GM08714 (cell line): ENCODE measurements at regions not wholly inside any gene's neighbourhood (a gene's known extent, or its start where the extent isn't known, plus 50 kb on each side); places are given as distances from the start of the nearest gene placed in this dataset.

Experiments used
- H3K4me3 ChIP-seq: fragments of 200-500 bp; sonication (Bioruptor generic); 2 replicates; pipeline ENCODE4 v1.5.1; 2014; ENCODE audit warnings: mild to moderate bottlenecking, low read length, inconsistent platforms
- ZNF274 ChIP-seq: IDR thresholded peaks from 2 replicates; pipeline ENCODE4 v1.6.1; 2012; ENCODE audit warnings: mild to moderate bottlenecking, low read depth, low read length

DNA sequence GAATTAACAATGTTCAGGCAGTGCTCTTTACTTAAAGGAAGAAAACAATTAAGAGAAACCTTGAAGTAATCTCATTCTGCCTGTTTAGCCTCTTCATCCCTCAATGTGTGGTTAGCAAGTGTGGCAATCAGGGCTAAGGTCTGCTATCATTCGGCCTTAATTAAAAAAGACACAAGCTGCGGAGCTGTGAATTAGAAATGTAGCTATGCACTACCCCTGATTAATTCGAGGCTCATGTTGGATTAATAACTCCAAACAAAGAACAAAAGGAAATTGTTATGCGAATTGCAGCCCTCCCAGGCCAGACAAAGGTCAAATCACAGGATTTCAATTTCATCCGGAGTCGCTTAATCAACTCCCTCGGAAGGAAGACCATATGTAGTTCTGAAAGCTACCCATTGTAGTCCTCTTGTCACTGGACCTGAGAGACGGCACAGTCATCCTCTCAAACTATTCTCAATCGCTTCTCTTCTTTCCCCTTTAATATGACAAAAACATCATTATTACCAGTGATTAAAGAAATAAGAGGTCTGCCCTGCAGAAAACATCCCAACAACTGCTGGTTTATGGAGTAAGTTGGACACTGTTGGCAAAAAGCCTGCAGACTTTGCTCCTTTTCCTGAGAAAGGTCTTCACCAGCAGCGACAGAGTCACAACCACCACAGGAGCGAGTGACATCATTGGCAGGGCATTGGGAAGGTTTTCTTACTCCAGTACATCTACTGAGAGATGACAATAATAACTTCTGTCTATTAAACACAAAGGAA is 71.1 kb upstream of the SOX5 start:
- no peak for TF ChIP-seq ZNF274
- no peak overlapping the region for H3K4me3 ChIP-seq

DNA sequence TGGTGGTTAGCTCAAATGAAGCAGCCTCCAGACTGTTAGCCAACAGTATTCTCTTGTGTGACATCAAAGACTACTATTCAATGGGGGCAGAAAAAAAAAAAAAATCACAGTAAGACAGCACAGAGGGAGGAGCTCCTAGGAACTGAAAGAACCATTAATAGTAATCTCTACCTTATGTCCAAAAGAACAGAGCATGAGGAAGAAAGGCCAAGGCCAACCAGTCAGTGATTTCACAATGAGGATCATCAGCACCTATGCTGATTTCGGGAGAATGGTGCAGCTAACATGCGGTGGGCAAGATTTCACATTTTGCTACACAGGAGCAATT is 66.3 kb upstream of the SOX5 start:
- no peak overlapping the region for H3K4me3 ChIP-seq
- no peak for TF ChIP-seq ZNF274

DNA sequence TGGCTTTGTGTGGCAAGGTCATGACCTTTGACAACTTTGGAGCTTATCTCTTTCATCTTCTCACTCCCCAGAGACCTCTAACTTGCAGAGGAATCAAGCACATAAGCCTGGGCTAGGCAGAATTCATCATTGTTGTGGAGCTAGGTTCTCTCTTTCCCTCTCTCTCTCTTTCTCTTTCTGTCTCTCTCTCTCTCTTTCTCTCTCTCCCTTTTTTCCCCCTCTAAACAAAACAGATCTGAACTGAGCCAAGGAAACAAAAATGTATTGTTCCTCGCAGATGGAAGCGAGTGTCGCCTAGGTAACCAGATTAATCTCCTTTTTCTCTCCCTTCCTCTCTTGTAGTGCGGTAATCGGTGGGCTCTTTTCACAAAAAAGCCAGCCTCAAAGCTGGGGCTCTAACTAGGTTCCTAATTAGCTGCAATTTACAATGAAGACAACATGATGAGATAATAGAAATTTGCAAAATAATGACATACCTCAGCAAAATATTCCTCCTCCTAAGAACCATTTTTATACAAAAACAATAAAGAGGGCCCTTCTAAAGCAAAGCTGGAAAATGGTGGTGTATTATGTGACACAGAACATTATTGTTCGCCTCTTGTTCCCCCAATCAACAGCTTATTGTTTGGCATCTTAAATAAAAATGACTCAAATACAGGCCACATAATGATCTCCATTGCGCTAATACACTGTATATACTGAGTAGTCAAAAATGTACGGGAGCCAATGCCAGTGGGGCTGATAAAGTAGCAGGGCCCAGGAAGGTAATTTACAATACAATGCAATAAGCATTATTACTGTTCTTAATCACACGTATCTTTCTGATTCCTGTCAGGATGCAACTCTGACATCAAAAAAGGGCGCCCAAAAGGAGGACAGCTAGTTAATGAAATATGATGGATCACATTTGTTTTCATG is 65.7 kb upstream of the SOX5 start:
- no peak overlapping the region for H3K4me3 ChIP-seq

DNA sequence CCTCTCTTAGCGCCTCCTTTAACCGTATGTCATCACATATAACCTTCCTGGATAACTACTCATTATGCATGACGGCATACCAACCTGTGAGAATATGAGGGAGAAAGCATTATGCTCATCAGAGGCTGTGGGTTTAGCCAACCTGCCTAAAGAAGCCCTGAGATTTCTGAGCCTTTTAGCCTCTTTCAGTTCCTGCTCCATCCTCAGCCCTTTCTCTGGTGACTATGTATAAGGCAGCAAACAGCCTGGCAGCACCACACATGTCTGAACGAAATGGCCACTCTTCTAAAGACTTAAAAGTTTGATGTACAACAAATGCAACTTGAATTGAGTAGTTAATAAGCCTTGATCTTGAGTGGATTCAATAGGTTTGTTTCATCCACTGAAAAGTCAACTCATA is 64.8 kb upstream of the SOX5 start:
- TF ChIP-seq ZNF274 = no peak
- no peak overlapping the region for H3K4me3 ChIP-seq

More for the DNA sequence above, 65.7 kb upstream of the SOX5 start:
- TF ChIP-seq ZNF274 = no peak

DNA sequence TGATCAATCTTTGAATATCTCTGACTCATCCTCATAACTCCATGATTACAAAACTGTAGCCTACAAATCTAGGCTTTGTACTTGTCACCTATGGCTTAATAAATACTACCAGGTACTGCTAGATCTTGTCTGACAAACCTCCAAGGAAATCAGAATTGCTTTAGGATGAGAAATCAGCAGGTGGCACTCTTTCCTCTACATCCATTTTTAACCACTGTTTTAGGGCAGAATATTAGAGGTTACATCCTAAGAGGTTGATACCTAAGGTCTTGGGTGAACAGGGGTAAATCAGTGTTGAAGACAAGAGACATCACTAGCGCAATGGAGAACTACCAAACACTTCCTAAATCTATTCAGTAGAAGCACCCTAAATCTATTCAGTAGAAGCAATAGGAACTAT is 63.1 kb upstream of the SOX5 start:
- TF ChIP-seq ZNF274 = no peak
- no peak overlapping the region for H3K4me3 ChIP-seq

DNA sequence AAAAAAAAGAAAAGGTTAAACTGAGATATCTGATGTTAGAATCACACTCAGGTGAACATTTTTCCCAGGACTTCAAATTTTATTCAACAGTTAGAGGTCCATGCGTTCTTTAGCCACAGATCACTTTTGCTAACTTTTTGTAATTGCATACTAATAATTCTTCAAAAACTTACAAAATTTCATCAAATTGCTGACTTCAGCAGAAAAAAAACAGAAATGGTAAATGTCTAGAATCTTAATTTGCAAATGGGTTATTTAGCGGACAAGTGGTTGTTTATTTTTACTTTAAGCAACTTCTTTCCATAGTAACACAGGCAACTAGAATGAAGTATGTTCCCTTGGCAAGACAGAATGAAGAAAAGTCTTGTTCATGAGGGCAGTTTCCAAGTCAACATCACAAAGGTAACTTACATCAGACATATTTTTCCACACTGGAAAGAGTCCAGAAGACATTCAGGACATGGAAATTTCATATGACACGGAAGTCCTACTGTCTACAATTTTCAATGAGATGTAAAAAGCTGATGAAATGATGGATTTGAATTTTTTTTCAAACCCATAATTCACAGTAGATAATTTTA is 62.5 kb upstream of the SOX5 start:
- TF ChIP-seq ZNF274 = no peak

DNA sequence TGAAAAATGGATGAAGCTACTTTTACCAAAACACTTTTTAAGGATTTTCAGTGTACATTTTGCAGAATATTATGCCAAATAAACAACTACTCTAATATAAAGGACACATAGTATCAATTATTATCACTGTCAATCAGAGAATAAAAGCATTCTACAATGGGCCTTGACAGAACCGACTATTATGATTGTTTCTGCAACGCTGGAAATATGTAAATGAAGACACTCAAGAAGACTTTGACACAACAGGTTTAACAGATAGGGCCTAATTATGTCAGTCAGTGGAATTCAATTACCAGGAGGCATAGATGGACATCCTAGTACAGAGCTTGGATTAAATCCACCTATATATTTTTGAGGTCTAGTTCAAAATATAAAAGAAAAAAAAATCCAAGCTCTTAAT is 58.7 kb upstream of the SOX5 start:
- no peak for TF ChIP-seq ZNF274
- H3K4me3 ChIP-seq = no peak overlapping the region

More for the DNA sequence above, 62.5 kb upstream of the SOX5 start:
- H3K4me3 ChIP-seq = no peak overlapping the region
